Activated T-helper 17 cell treated with anti-CD3 and anti-CD28 coated beads, Interleukin-2, amount 50 U/mL, for 72 hours (primary cell): ENCODE measurements at regions not wholly inside any gene's neighbourhood (a gene's known extent, or its start where the extent isn't known, plus 50 kb on each side); places are given as distances from the start of the nearest gene placed in this dataset.

ENCODE experiments used
- ATAC-seq: fragments of 150-1000 bp; cut with Tn5 transposase; replicated peaks from 2 replicates; pipeline ENCODE4 v1.10.0; 2021; ENCODE audit warnings: mild to moderate bottlenecking, moderate library complexity
- H3K27ac Mint-ChIP-seq: one replicate; pipeline ENCODE4 v1.8.0; 2022; ENCODE audit warnings: mixed read lengths
- H3K27me3 Mint-ChIP-seq: one replicate; pipeline ENCODE4 v1.8.0; 2022; ENCODE audit warnings: mixed read lengths
- H3K36me3 Mint-ChIP-seq: one replicate; pipeline ENCODE4 v1.8.0; 2022; ENCODE audit warnings: low read depth, mild to moderate bottlenecking, mixed read lengths
- H3K4me1 Mint-ChIP-seq: one replicate; pipeline ENCODE4 v1.8.0; 2022; ENCODE audit warnings: mixed read lengths
- H3K4me3 Mint-ChIP-seq: one replicate; pipeline ENCODE4 v1.8.0; 2022; ENCODE audit warnings: mild to moderate bottlenecking, mixed read lengths
- H3K9me3 Mint-ChIP-seq: one replicate; pipeline ENCODE4 v1.8.0; 2022; ENCODE audit warnings: mixed read lengths

GRCh38 chr13:63680704-63681103, 2265.1 kb upstream of the PCDH20 start:
- peaks cover 8% of the 10 kb centered on the region for H3K9me3 Mint-ChIP-seq
- no peak overlapping the region for H3K27ac Mint-ChIP-seq
- H3K4me1 Mint-ChIP-seq: no peaks in the 10 kb centered on the region
- no peak for ATAC-seq
- no peaks in the 10 kb centered on the region for H3K27me3 Mint-ChIP-seq
- no peaks in the 10 kb centered on the region for H3K36me3 Mint-ChIP-seq
- H3K4me3 Mint-ChIP-seq: no peak overlapping the region

- H3K9me3 Mint-ChIP-seq: peaks cover 3% of the 10 kb centered on the region
- no peak for ATAC-seq
Observed at GRCh38 chr13:63671296-63671695, 2255.6 kb upstream of the PCDH20 start.

GRCh38 chr13:63651394-63651793, 2235.7 kb upstream of the PCDH20 start:
- Mint-ChIP-seq H3K4me1 (no peaks in the 10 kb centered on the region), H3K27me3 (no peaks in the 10 kb centered on the region), H3K36me3 (no peaks in the 10 kb centered on the region), H3K9me3 (peaks cover 17% of the 10 kb centered on the region), H3K4me3 (no peak overlapping the region), H3K27ac (no peak overlapping the region)
- ATAC-seq: no peak

More at GRCh38 chr13:63671296-63671695, 2255.6 kb upstream of the PCDH20 start:
- no peaks in the 10 kb centered on the region for H3K36me3 Mint-ChIP-seq
- H3K27me3 Mint-ChIP-seq: no peaks in the 10 kb centered on the region
- H3K27ac Mint-ChIP-seq: no peak overlapping the region
- no peak overlapping the region for H3K4me3 Mint-ChIP-seq
- H3K4me1 Mint-ChIP-seq: no peaks in the 10 kb centered on the region

GRCh38 chr13:63643543-63643942, 2227.9 kb upstream of the PCDH20 start:
- no peaks in the 10 kb centered on the region for H3K27me3 Mint-ChIP-seq
- H3K36me3 Mint-ChIP-seq: no peaks in the 10 kb centered on the region
- H3K9me3 Mint-ChIP-seq: no peaks in the 10 kb centered on the region
- no peak for ATAC-seq
- no peaks in the 10 kb centered on the region for H3K4me1 Mint-ChIP-seq
- no peak overlapping the region for H3K27ac Mint-ChIP-seq
- H3K4me3 Mint-ChIP-seq: no peak overlapping the region

- Mint-ChIP-seq H3K4me1 (no peaks in the 10 kb centered on the region), H3K36me3 (no peaks in the 10 kb centered on the region), H3K9me3 (peaks cover 7% of the 10 kb centered on the region), H3K4me3 (peak overlapping the region; percentile 56), H3K27me3 (no peaks in the 10 kb centered on the region), H3K27ac (no peak overlapping the region)
- no peak for ATAC-seq
Observed at GRCh38 chr13:63636316-63636993, 2220.8 kb upstream of the PCDH20 start.

- no peak for ATAC-seq
- H3K4me1 Mint-ChIP-seq: no peaks in the 10 kb centered on the region
- H3K4me3 Mint-ChIP-seq: no peak overlapping the region
- H3K36me3 Mint-ChIP-seq: no peaks in the 10 kb centered on the region
- H3K27me3 Mint-ChIP-seq: no peaks in the 10 kb centered on the region
- peaks cover 8% of the 10 kb centered on the region for H3K9me3 Mint-ChIP-seq
- H3K27ac Mint-ChIP-seq: no peak overlapping the region
Observed at GRCh38 chr13:63632321-63632720, 2216.7 kb upstream of the PCDH20 start.

- peaks cover 17% of the 10 kb centered on the region for H3K9me3 Mint-ChIP-seq
- ATAC-seq: no peak
Observed at GRCh38 chr13:63631006-63631405, 2215.4 kb upstream of the PCDH20 start.

GRCh38 chr13:63629591-63629990, 2213.9 kb upstream of the PCDH20 start:
- Mint-ChIP-seq H3K36me3 (no peaks in the 10 kb centered on the region), H3K27me3 (no peaks in the 10 kb centered on the region), H3K4me1 (no peaks in the 10 kb centered on the region), H3K4me3 (no peak overlapping the region), H3K9me3 (peaks cover 17% of the 10 kb centered on the region), H3K27ac (no peak overlapping the region)
- ATAC-seq: no peak

More at GRCh38 chr13:63631006-63631405, 2215.4 kb upstream of the PCDH20 start:
- H3K36me3 Mint-ChIP-seq: no peaks in the 10 kb centered on the region
- H3K4me1 Mint-ChIP-seq: no peaks in the 10 kb centered on the region
- no peak overlapping the region for H3K4me3 Mint-ChIP-seq
- no peaks in the 10 kb centered on the region for H3K27me3 Mint-ChIP-seq
- no peak overlapping the region for H3K27ac Mint-ChIP-seq

GRCh38 chr13:63628310-63628709, 2212.7 kb upstream of the PCDH20 start:
- no peak for ATAC-seq
- peaks cover 17% of the 10 kb centered on the region for H3K9me3 Mint-ChIP-seq
- no peak overlapping the region for H3K27ac Mint-ChIP-seq
- no peaks in the 10 kb centered on the region for H3K4me1 Mint-ChIP-seq
- no peaks in the 10 kb centered on the region for H3K36me3 Mint-ChIP-seq
- H3K4me3 Mint-ChIP-seq: no peak overlapping the region
- H3K27me3 Mint-ChIP-seq: no peaks in the 10 kb centered on the region

- ATAC-seq: no peak
- Mint-ChIP-seq H3K4me1 (no peaks in the 10 kb centered on the region), H3K27me3 (no peaks in the 10 kb centered on the region), H3K4me3 (no peak overlapping the region), H3K27ac (no peak overlapping the region), H3K9me3 (peaks cover 17% of the 10 kb centered on the region), H3K36me3 (no peaks in the 10 kb centered on the region)
Observed at GRCh38 chr13:63625869-63626268, 2210.2 kb upstream of the PCDH20 start.

- no peak for ATAC-seq
- H3K27ac Mint-ChIP-seq: no peak overlapping the region
- H3K9me3 Mint-ChIP-seq: peaks cover 11% of the 10 kb centered on the region
- H3K27me3 Mint-ChIP-seq: no peaks in the 10 kb centered on the region
- H3K4me1 Mint-ChIP-seq: no peaks in the 10 kb centered on the region
- H3K36me3 Mint-ChIP-seq: no peaks in the 10 kb centered on the region
- no peak overlapping the region for H3K4me3 Mint-ChIP-seq
Observed at GRCh38 chr13:63614874-63615612, 2199.4 kb upstream of the PCDH20 start.

- ATAC-seq: no peak
- Mint-ChIP-seq H3K27ac (no peak overlapping the region), H3K4me3 (no peak overlapping the region), H3K4me1 (no peaks in the 10 kb centered on the region), H3K27me3 (no peaks in the 10 kb centered on the region), H3K36me3 (no peaks in the 10 kb centered on the region), H3K9me3 (peaks cover 29% of the 10 kb centered on the region)
Observed at GRCh38 chr13:63607153-63607552, 2191.5 kb upstream of the PCDH20 start.

GRCh38 chr13:63605962-63606361, 2190.3 kb upstream of the PCDH20 start:
- Mint-ChIP-seq H3K4me1 (no peaks in the 10 kb centered on the region), H3K4me3 (no peak overlapping the region), H3K36me3 (no peaks in the 10 kb centered on the region), H3K27ac (no peak overlapping the region), H3K27me3 (no peaks in the 10 kb centered on the region), H3K9me3 (peaks cover 32% of the 10 kb centered on the region)
- ATAC-seq: no peak

GRCh38 chr13:63605403-63605802, 2189.8 kb upstream of the PCDH20 start:
- Mint-ChIP-seq H3K27ac (no peak overlapping the region), H3K4me1 (no peaks in the 10 kb centered on the region), H3K36me3 (no peaks in the 10 kb centered on the region), H3K27me3 (no peaks in the 10 kb centered on the region), H3K9me3 (peaks cover 32% of the 10 kb centered on the region), H3K4me3 (no peak overlapping the region)
- ATAC-seq: no peak

- Mint-ChIP-seq H3K27me3 (no peaks in the 10 kb centered on the region), H3K4me3 (no peak overlapping the region), H3K36me3 (no peaks in the 10 kb centered on the region), H3K27ac (no peak overlapping the region), H3K4me1 (no peaks in the 10 kb centered on the region), H3K9me3 (peaks cover 13% of the 10 kb centered on the region)
- ATAC-seq: no peak
Observed at GRCh38 chr13:63595811-63596210, 2180.2 kb upstream of the PCDH20 start.
